Sigmoid colon (tissue), 4 donors: ENCODE measurements at regions not wholly inside any gene's neighbourhood (a gene's known extent, or its start where the extent isn't known, plus 50 kb on each side); places are given as distances from the start of the nearest gene placed in this dataset.

Experiments used
- POLR2AphosphoS5 ChIP-seq, 4 donors: sonication (generic); formaldehyde crosslinking; IDR thresholded peaks; one replicate each; pipeline ENCODE4 v1.6.1; 2017; ENCODE audit warnings: antibody characterized with exemption in 4 of 4
- TF ChIP-seq, protein P1 (sequence below), 4 experiments: fragments of 450-650 bp in 3 of 4; fragments of 200-600 bp in 1 of 4; IDR thresholded peaks; one replicate each; pipeline ENCODE4 v1.5.1; 2016 to 2019; ENCODE audit warnings: antibody characterized with exemption in 4 of 4, mild to moderate bottlenecking in 3 of 4, moderate library complexity in 2 of 4

DNA sequence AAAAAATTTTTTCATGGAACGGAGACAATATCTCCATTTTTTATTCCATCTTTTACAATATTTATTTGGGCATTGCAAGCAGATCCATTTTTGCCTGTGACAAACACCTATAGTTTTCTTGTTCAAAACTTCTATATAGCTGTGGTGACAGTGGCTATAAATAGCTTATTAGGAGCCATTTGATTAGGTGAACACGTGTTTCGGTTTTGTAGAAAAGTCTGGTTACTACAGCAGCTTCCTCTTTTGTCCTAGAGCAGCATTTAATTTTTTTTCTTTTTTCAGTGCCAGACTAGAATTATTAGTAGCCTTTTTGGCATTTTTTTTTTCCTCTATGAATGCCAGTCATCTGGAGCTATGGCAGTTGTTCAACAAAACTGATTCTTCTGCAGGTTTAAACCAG is 123.5 kb downstream of the RXFP2 start:
- TF ChIP-seq, protein P1, sequence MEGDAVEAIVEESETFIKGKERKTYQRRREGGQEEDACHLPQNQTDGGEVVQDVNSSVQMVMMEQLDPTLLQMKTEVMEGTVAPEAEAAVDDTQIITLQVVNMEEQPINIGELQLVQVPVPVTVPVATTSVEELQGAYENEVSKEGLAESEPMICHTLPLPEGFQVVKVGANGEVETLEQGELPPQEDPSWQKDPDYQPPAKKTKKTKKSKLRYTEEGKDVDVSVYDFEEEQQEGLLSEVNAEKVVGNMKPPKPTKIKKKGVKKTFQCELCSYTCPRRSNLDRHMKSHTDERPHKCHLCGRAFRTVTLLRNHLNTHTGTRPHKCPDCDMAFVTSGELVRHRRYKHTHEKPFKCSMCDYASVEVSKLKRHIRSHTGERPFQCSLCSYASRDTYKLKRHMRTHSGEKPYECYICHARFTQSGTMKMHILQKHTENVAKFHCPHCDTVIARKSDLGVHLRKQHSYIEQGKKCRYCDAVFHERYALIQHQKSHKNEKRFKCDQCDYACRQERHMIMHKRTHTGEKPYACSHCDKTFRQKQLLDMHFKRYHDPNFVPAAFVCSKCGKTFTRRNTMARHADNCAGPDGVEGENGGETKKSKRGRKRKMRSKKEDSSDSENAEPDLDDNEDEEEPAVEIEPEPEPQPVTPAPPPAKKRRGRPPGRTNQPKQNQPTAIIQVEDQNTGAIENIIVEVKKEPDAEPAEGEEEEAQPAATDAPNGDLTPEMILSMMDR (IDR thresholded peaks at IDR 0.05): no peak
- no peak for TF ChIP-seq POLR2AphosphoS5 (IDR thresholded peaks at IDR 0.05)
